ENCODE measurements at regions not wholly inside any gene's neighbourhood (a gene's known extent, or its start where the extent isn't known, plus 50 kb on each side); places are given as distances from the start of the nearest gene placed in this dataset.

DNA sequence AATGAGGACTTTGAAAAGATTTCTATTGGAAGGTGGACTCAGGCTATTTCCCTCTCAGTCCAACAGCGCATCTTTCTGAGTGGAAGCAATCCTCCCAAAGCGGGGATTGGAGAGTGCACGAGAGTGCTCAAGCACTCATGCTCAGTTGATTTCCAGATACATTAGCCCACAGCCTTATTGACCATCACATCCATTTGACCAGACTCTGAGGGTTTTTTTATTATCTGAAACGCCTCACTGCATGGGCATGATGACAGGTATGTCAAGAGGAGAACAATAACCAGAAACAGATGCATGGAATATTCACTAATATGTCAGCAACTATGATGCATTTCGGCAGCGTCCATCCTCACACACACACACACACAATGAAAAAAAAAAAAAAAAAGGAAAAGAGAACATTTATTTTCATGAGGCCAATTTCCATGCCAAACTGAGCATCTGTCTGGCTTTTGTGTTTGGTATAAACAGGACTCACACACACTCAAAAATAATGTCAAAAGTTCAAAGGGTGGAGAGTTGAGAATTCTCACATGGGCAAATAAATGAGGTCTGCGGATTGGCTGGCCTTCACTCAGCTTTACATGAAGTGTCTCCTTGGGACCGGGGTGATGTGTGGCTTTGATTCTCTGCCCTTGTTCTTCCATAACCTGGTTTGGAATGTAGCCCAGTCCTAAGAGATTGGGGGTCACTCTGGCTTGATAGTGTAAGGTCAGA, 371.6 kb downstream of the MCTP2 start:
- no peak for TF ChIP-seq POLR2A (IDR thresholded peaks at IDR 0.05)
- TF ChIP-seq, protein P1, sequence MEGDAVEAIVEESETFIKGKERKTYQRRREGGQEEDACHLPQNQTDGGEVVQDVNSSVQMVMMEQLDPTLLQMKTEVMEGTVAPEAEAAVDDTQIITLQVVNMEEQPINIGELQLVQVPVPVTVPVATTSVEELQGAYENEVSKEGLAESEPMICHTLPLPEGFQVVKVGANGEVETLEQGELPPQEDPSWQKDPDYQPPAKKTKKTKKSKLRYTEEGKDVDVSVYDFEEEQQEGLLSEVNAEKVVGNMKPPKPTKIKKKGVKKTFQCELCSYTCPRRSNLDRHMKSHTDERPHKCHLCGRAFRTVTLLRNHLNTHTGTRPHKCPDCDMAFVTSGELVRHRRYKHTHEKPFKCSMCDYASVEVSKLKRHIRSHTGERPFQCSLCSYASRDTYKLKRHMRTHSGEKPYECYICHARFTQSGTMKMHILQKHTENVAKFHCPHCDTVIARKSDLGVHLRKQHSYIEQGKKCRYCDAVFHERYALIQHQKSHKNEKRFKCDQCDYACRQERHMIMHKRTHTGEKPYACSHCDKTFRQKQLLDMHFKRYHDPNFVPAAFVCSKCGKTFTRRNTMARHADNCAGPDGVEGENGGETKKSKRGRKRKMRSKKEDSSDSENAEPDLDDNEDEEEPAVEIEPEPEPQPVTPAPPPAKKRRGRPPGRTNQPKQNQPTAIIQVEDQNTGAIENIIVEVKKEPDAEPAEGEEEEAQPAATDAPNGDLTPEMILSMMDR (IDR thresholded peaks at IDR 0.05) = no peak
- H3K9me3 ChIP-seq = no peaks in the 10 kb centered on the region
- H3K27me3 ChIP-seq = no peaks in the 10 kb centered on the region
- no peak for DNase-seq
- 68 to 80% methylated on average over 7 to 8 of the region's 8 CpGs for WGBS, 2 donors
- peaks cover 0 to 17% (median 0%) of the 10 kb centered on the region in 3 donors for H3K4me1 ChIP-seq
- no peak overlapping the region for H3K4me3 ChIP-seq
- intact Hi-C loops (cut with DNase I) = no loop called here
- no peak overlapping the region for H3K27ac ChIP-seq
- no peaks in the 10 kb centered on the region for H3K36me3 ChIP-seq

DNA sequence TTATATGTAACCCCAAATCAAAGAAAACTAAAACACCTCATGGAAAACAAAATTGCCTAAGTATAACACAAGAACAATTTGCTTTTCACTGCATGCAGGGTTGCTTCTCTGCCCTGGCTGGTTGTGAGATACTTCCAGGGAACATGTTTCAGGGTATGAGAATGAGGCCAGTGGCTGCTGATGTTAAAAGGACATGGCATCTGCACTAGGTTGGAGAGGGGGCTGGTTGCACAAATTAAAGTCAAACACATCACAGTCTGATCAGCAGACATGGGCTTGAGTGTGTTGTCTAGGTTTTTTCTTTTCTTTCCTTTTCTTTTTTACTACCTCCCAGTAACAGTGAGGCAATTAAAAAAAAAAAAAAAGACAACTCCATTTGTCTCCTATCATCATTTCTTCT, 374.9 kb downstream of the MCTP2 start:
- Histone ChIP-seq H3K36me3 (no peaks in the 10 kb centered on the region), H3K4me3 (no peak overlapping the region), H3K27me3 (no peaks in the 10 kb centered on the region), H3K9me3 (no peaks in the 10 kb centered on the region), H3K27ac (peak overlapping the region in 1 of 4 donors; percentile 52), H3K4me1 (peaks cover 0 to 19% (median 0%) of the 10 kb centered on the region in 3 donors)
- intact Hi-C loops (cut with DNase I) = no loop called here
- DNase-seq = no peak
- TF ChIP-seq, protein P1 (IDR thresholded peaks at IDR 0.05) = no peak
- TF ChIP-seq POLR2A (IDR thresholded peaks at IDR 0.05) = no peak

DNA sequence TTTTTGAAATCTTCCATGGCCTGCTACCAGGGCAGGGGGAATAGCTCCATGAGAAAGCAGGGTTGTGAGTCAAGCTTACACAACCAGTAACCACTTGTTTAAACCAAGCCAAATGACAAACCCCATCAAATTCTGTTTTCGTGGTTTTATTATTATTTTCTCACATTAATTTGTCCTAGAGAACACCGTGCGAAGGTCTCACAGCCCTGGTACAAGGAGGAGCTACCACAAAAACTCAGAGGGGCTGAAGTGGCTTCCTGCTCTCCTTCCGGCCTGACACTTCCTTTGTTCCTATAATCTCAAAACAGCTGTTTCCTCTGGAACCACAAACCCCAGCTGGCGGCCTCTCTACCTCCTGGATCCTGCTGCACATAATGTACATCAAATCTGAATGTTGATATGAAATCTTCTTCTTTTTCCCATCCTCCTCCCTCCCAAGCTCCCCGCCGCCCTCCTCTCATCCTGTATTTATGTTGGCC, 375.9 kb downstream of the MCTP2 start:
- no peak for DNase-seq
- Histone ChIP-seq H3K36me3 (no peaks in the 10 kb centered on the region), H3K27me3 (no peaks in the 10 kb centered on the region), H3K27ac (peak overlapping the region in 3 of 4 donors; percentile 19 to 52 (median 20)), H3K4me1 (peaks cover 0 to 19% (median 0%) of the 10 kb centered on the region in 3 donors), H3K4me3 (no peak overlapping the region), H3K9me3 (no peaks in the 10 kb centered on the region)
- WGBS, 2 donors = 36 to 44% methylated on average over 7 of the region's 7 CpGs
- TF ChIP-seq POLR2A (IDR thresholded peaks at IDR 0.05) = no peak
- TF ChIP-seq, protein P1 (IDR thresholded peaks at IDR 0.05) = no peak
- intact Hi-C loops (cut with DNase I) = no loop called here

DNA sequence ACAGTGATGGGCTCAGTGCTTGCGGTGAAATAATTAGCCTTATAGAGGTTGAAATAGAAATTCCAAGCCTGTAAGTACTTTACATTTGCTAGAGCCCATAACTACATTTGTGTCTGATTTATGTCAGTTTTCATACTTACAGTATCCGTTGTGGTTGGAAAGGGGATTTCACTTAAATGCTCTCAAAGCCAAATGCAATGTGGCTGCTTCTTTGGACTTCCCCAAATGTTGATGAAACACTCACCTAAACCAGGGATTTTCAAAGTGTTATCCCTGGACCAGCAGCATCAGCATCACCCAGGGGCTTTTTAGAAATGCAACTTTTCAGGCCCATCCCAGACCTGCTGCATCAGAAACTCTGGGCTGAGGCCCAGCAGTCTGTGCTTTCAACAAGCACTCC, 378.7 kb downstream of the MCTP2 start:
- intact Hi-C loops (cut with DNase I) = no loop called here
- H3K4me3 ChIP-seq = no peak overlapping the region
- no peak overlapping the region for H3K27ac ChIP-seq
- no peaks in the 10 kb centered on the region for H3K36me3 ChIP-seq
- TF ChIP-seq POLR2A (IDR thresholded peaks at IDR 0.05) = no peak
- TF ChIP-seq, protein P1 (IDR thresholded peaks at IDR 0.05) = no peak
- H3K27me3 ChIP-seq = no peaks in the 10 kb centered on the region
- DNase-seq = no peak
- H3K4me1 ChIP-seq = peaks cover 0 to 19% (median 0%) of the 10 kb centered on the region in 3 donors
- no peaks in the 10 kb centered on the region for H3K9me3 ChIP-seq
- 19 to 33% methylated on average over 2 of the region's 2 CpGs for WGBS, 2 donors

DNA sequence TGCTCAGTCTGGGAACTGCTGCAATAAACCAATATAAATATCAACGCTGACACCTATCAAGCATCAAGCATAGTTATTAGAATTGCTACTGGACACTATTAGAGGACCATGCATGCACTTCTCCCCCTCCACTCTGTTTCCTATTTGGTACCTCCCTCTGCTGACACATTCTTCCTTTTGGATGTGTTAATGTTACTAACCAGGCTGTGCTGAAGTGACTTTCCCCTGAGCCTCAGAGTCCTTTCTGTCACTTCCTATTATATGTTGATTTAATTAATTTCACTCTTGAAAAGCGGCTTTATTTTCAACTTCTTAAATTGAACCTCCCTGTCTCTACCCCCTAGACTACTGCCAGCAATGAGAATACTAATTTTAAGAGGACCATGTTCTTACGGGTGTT, 379.1 kb downstream of the MCTP2 start:
- H3K36me3 ChIP-seq = no peaks in the 10 kb centered on the region
- H3K4me1 ChIP-seq = peaks cover 0 to 19% (median 0%) of the 10 kb centered on the region in 3 donors
- TF ChIP-seq, protein P1 (IDR thresholded peaks at IDR 0.05) = no peak
- TF ChIP-seq POLR2A (IDR thresholded peaks at IDR 0.05) = no peak
- H3K27ac ChIP-seq = no peak overlapping the region
- DNase-seq = no peak
- intact Hi-C loops (cut with DNase I) = no loop called here
- no peaks in the 10 kb centered on the region for H3K27me3 ChIP-seq
- H3K9me3 ChIP-seq = no peaks in the 10 kb centered on the region
- H3K4me3 ChIP-seq = no peak overlapping the region
- WGBS, 2 donors = 71 to 75% methylated on average over 3 of the region's 3 CpGs
